ENCODE measurements at regions not wholly inside any gene's neighbourhood (a gene's known extent, or its start where the extent isn't known, plus 50 kb on each side); places are given as distances from the start of the nearest gene placed in this dataset.
"Not testable (repeated sequence)": the region's sequence is repeated elsewhere in the genome, so short reads cannot be mapped to it uniquely, and the experiment has no call there.

DNA sequence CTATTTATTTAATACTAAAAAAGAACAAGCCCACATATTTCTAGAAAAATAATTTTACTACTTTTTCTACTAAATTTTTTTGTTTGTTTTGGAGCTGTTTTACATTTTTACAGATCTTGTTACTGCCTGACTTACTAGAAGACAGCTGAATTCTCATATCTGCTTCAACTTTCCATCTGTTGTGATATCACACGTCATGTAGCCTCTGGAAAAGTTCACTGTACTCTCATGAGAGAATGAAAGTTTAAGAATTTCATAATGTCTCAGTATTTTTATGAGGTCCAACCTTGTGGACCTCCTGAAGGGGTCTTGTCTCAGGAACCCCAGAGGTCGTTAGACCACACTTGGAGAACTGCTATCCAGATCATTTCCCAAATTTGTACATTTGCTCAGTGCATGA lies 81.7 kb upstream of the MTHFD1L start:
- no peak overlapping the region for H3K27ac ChIP-seq
- no peak overlapping the region for H3K4me3 ChIP-seq
- no peak for DNase-seq (ENCODE audit: low read depth in 1 of 2, low spot score in 1 of 2)
- no peaks in the 10 kb centered on the region for H3K9me3 ChIP-seq (ENCODE audit: low read depth)
- no peaks in the 10 kb centered on the region for H3K4me1 ChIP-seq (ENCODE audit: low read depth)
- TF ChIP-seq, protein P1, sequence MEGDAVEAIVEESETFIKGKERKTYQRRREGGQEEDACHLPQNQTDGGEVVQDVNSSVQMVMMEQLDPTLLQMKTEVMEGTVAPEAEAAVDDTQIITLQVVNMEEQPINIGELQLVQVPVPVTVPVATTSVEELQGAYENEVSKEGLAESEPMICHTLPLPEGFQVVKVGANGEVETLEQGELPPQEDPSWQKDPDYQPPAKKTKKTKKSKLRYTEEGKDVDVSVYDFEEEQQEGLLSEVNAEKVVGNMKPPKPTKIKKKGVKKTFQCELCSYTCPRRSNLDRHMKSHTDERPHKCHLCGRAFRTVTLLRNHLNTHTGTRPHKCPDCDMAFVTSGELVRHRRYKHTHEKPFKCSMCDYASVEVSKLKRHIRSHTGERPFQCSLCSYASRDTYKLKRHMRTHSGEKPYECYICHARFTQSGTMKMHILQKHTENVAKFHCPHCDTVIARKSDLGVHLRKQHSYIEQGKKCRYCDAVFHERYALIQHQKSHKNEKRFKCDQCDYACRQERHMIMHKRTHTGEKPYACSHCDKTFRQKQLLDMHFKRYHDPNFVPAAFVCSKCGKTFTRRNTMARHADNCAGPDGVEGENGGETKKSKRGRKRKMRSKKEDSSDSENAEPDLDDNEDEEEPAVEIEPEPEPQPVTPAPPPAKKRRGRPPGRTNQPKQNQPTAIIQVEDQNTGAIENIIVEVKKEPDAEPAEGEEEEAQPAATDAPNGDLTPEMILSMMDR (IDR thresholded peaks at IDR 0.05; ENCODE audit: low read depth, low read length): no peak
- H3K27me3 ChIP-seq: no peaks in the 10 kb centered on the region
- H3K36me3 ChIP-seq: no peaks in the 10 kb centered on the region

DNA sequence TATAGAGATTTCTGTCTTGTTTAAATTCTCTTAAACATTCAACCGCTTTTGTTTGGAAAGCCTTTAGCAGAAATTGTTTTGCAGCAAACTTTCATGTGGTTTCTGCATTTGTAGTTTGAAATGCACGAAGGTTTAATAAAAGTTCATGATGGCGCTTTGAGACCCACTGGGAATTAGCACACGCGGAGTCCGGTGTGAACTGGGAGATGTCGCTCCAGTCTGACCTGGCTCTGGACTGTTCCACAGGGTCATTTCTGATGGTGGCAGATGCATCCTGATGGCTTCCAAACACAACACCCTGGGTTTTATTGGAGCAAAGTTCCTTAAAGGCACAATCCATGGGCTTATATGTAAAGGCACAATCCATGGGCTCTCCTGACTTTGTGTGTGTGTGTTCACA lies 78.1 kb upstream of the MTHFD1L start:
- no peaks in the 10 kb centered on the region for H3K9me3 ChIP-seq (ENCODE audit: low read depth)
- H3K27ac ChIP-seq: no peak overlapping the region
- TF ChIP-seq, protein P1 (IDR thresholded peaks at IDR 0.05; ENCODE audit: low read depth, low read length): no peak
- no peak overlapping the region for H3K4me3 ChIP-seq
- no peak for DNase-seq (ENCODE audit: low read depth in 1 of 2, low spot score in 1 of 2)
- no peaks in the 10 kb centered on the region for H3K27me3 ChIP-seq
- H3K4me1 ChIP-seq (ENCODE audit: low read depth): no peaks in the 10 kb centered on the region
- H3K36me3 ChIP-seq: no peaks in the 10 kb centered on the region

DNA sequence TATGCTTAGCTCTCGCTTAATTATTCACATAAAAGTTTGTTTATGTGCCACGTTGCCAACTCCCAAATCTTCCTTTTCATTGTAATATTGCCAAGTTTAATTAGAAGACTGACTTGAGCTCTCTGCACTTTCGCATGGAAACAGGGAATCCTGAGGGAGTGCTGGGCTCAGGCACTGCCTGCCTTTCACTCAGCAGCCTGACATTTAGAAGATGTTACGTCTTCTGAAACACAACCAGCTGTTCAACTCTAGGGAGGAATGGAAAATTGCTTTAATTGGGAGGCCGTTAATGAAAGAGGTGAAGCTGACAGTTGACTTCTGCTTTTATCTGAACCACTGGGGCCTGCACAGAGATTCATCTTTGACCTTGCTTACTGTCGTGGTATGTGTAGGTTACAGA lies 77.4 kb upstream of the MTHFD1L start:
- TF ChIP-seq, protein P1 (IDR thresholded peaks at IDR 0.05; ENCODE audit: low read depth, low read length): no peak
- Histone ChIP-seq H3K27ac (no peak overlapping the region), H3K4me3 (no peak overlapping the region), H3K27me3 (no peaks in the 10 kb centered on the region), H3K36me3 (no peaks in the 10 kb centered on the region), H3K9me3 (ENCODE audit: low read depth) (no peaks in the 10 kb centered on the region), H3K4me1 (ENCODE audit: low read depth) (no peaks in the 10 kb centered on the region)
- no peak for DNase-seq (ENCODE audit: low read depth in 1 of 2, low spot score in 1 of 2)

DNA sequence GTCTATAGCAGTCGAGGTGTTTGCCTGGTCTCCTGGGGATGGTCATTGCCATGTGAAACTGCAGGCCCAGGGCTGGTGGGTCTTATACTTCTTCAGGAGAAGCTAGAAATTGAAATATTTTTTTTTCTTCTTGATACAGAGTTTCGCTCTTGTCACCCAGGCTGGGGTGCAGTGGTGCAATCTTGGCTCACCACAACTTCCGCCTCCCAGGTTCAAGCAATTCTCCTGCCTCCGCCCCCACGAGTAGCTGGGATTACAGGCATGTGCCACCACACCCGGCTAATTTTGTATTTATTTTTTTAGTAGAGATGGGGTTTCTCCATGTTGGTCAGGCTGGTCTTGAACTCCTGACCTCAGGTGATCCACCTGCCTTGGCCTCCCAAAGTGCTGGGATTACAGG lies 75.6 kb upstream of the MTHFD1L start:
- not testable (repeated sequence) for DNase-seq (ENCODE audit: low read depth in 1 of 2, low spot score in 1 of 2); H3K9me3 ChIP-seq (ENCODE audit: low read depth); H3K27me3 ChIP-seq; H3K27ac ChIP-seq; H3K36me3 ChIP-seq; H3K4me1 ChIP-seq (ENCODE audit: low read depth); H3K4me3 ChIP-seq

DNA sequence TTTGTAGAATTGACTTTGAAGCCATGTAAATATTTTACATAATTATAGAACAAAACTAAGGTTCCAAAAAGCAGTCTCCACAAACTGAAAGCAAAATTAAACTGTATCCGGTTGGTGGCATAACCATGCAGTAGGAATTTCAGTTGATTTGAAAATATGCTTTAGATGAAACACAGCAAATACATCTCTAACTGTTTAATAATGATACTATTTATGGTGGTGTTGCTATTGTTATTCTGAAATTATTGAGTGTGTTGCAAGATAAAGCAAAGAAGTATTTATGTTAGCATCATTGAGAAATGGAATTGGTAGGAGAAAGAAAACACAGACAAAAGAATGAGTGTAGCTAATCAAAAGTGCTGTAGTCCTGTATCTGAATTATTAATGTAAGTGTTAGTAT lies 73.8 kb upstream of the MTHFD1L start:
- Histone ChIP-seq H3K27me3 (no peaks in the 10 kb centered on the region), H3K4me3 (no peak overlapping the region), H3K36me3 (no peaks in the 10 kb centered on the region), H3K27ac (no peak overlapping the region), H3K4me1 (ENCODE audit: low read depth) (no peaks in the 10 kb centered on the region), H3K9me3 (ENCODE audit: low read depth) (no peaks in the 10 kb centered on the region)
- no peak for DNase-seq (ENCODE audit: low read depth in 1 of 2, low spot score in 1 of 2)
- TF ChIP-seq, protein P1 (IDR thresholded peaks at IDR 0.05; ENCODE audit: low read depth, low read length): no peak

DNA sequence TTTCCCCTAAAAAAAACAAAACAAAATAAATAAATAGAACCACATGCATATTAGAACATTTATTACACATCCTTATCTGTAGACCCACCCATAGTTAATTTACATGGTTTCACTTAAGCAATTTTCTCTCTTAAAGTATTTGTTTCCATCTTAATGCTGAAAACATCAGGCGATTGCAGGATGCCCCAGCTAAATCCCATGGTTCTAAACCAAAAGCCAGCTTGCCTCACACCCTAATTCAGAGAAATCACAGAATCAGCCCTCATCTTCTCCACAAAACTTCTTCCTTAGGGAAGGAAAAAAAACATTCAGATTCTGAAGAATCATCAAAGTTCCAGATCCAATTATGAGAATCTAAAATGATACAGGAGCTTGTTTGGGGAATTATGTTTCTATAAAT lies 67.6 kb upstream of the MTHFD1L start:
- TF ChIP-seq, protein P1 (IDR thresholded peaks at IDR 0.05; ENCODE audit: low read depth, low read length): no peak
- no peaks in the 10 kb centered on the region for H3K4me1 ChIP-seq (ENCODE audit: low read depth)
- H3K4me3 ChIP-seq: no peak overlapping the region
- H3K9me3 ChIP-seq (ENCODE audit: low read depth): no peaks in the 10 kb centered on the region
- no peaks in the 10 kb centered on the region for H3K27me3 ChIP-seq
- H3K27ac ChIP-seq: no peak overlapping the region
- no peak for DNase-seq (ENCODE audit: low read depth in 1 of 2, low spot score in 1 of 2)
- no peaks in the 10 kb centered on the region for H3K36me3 ChIP-seq

Measured in cardiac muscle cell (in vitro differentiated cells and primary cell).